A673 (cell line): ENCODE measurements at regions not wholly inside any gene's neighbourhood (a gene's known extent, or its start where the extent isn't known, plus 50 kb on each side); places are given as distances from the start of the nearest gene placed in this dataset.

Source experiments
- CTCF ChIP-seq: fragments of 300-800, 200-600 bp; sonication (generic); conservative IDR thresholded peaks from 2 replicates; pipeline ENCODE4 v1.5.1; 2017; ENCODE audit warnings: low read depth, mild to moderate bottlenecking, antibody characterized with exemption, low read length, moderate library complexity, mixed read lengths
- EZH2 ChIP-seq: fragments of 200-600 bp; sonication (generic); IDR thresholded peaks from 2 replicates; pipeline ENCODE4 v1.6.1; 2017; ENCODE audit warnings: borderline replicate concordance, low read depth, mild to moderate bottlenecking, mixed read lengths, antibody characterized with exemption, low read length; ENCODE audit not compliant: poor library complexity, severe bottlenecking

GRCh38 chr18:1475867-1476266 lies 571.2 kb downstream of the ADCYAP1 start:
- TF ChIP-seq CTCF (no peak), EZH2 (no peak)
